Fibroblast of pulmonary artery (primary cell): ENCODE measurements at regions not wholly inside any gene's neighbourhood (a gene's known extent, or its start where the extent isn't known, plus 50 kb on each side); places are given as distances from the start of the nearest gene placed in this dataset.
A peak's percentile ranks its signal among the peaks of the same experiment; 100 is the strongest.
"Not testable (repeated sequence)": the region's sequence is repeated elsewhere in the genome, so short reads cannot be mapped to it uniquely, and the experiment has no call there.

Source experiments
- DNase-seq: peaks from one replicate; pipeline ENCODE4 v3.0.0-alpha.2; 2010; ENCODE audit warnings: low read depth
- H3K4me3 ChIP-seq: replicated peaks from 2 replicates; pipeline ENCODE4 v1.5.1; 2011; ENCODE audit warnings: low read depth, mild to moderate bottlenecking, control low read depth, low read length, moderate library complexity
- CTCF ChIP-seq: IDR thresholded peaks from 2 replicates; pipeline ENCODE4 v1.5.1; 2011; ENCODE audit warnings: mild to moderate bottlenecking, control low read depth, low read length, inconsistent platforms; ENCODE audit errors: missing control alignments

- TF ChIP-seq CTCF, result no peak
- H3K4me3 ChIP-seq, result no peak overlapping the region
- peak; percentile 3 for DNase-seq
Measured at GRCh38 chr6:78701407-78701806, 165.9 kb upstream of the IRAK1BP1 start.

- DNase-seq, result no peak
- TF ChIP-seq CTCF, result no peak
- no peak overlapping the region for H3K4me3 ChIP-seq
Measured at GRCh38 chr6:78709021-78709420, 158.3 kb upstream of the IRAK1BP1 start.

- no peak for TF ChIP-seq CTCF
- H3K4me3 ChIP-seq, result no peak overlapping the region
- no peak for DNase-seq
Measured at GRCh38 chr6:78713564-78713963, 153.8 kb upstream of the IRAK1BP1 start.

GRCh38 chr6:78744144-78744543 is 123.2 kb upstream of the IRAK1BP1 start:
- H3K4me3 ChIP-seq, result no peak overlapping the region
- DNase-seq, result no peak
- TF ChIP-seq CTCF, result no peak

GRCh38 chr6:78746457-78746856 is 120.9 kb upstream of the IRAK1BP1 start:
- TF ChIP-seq CTCF, result no peak
- DNase-seq, result peak; percentile 16
- H3K4me3 ChIP-seq, result no peak overlapping the region

- TF ChIP-seq CTCF, result no peak
- peak; percentile 6 for DNase-seq
- H3K4me3 ChIP-seq, result no peak overlapping the region
Measured at GRCh38 chr6:78749326-78749725, 118.0 kb upstream of the IRAK1BP1 start.

- H3K4me3 ChIP-seq, DNase-seq: not testable (repeated sequence)
Measured at GRCh38 chr6:78758297-78758798, 109.0 kb upstream of the IRAK1BP1 start.
